ENCODE measurements at regions not wholly inside any gene's neighbourhood (a gene's known extent, or its start where the extent isn't known, plus 50 kb on each side); places are given as distances from the start of the nearest gene placed in this dataset.

- TF ChIP-seq CTCF (conservative IDR thresholded peaks at IDR 0.05 in 1 of 2, IDR thresholded peaks at IDR 0.05 in 1 of 2; ENCODE audit: low read depth in 1 of 2, low read length in 2 of 2), result no peak
- no peak for TF ChIP-seq EZH2 (IDR thresholded peaks at IDR 0.05; ENCODE audit: low read length, missing control alignments)
These were observed 770.0 kb upstream of the RGS18 start for GRCh38 chr1:191388283-191388682.

Measured in fibroblast of lung (primary cell).